ENCODE measurements at regions not wholly inside any gene's neighbourhood (a gene's known extent, or its start where the extent isn't known, plus 50 kb on each side); places are given as distances from the start of the nearest gene placed in this dataset.

DNA sequence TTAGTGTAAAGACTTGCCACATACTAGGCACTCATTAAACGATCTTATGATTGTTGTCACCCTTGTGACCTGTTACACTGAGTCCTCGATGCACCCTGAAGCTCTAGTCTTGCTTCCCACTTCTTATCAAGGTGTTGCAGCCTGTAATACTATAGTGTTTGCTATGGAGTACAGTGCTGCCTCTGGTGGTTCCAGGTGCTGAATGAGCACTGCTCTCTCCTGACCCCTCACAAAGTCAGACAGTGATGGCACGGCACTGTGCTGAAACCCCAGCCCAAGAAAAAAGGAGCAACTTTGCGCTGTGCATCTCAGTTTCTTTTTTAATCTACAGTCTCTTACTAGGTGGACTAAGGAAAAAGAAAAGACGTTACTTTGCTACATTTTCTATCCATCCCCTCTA, 106.3 kb downstream of the GC start:
- Histone ChIP-seq H3K27me3 (replicated peaks) (no peaks in the 10 kb centered on the region), H3K36me3 (replicated peaks) (no peaks in the 10 kb centered on the region), H3K27ac (no peak overlapping the region), H3K4me3 (ENCODE audit: low read depth, low read length) (no peak overlapping the region)
- in situ Hi-C loops (cut with HindIII; ENCODE audit: low pct_ligation_motif_present, low sequenced_read_pairs) = no loop called here
- no peak for DNase-seq
- TF ChIP-seq, protein P1, sequence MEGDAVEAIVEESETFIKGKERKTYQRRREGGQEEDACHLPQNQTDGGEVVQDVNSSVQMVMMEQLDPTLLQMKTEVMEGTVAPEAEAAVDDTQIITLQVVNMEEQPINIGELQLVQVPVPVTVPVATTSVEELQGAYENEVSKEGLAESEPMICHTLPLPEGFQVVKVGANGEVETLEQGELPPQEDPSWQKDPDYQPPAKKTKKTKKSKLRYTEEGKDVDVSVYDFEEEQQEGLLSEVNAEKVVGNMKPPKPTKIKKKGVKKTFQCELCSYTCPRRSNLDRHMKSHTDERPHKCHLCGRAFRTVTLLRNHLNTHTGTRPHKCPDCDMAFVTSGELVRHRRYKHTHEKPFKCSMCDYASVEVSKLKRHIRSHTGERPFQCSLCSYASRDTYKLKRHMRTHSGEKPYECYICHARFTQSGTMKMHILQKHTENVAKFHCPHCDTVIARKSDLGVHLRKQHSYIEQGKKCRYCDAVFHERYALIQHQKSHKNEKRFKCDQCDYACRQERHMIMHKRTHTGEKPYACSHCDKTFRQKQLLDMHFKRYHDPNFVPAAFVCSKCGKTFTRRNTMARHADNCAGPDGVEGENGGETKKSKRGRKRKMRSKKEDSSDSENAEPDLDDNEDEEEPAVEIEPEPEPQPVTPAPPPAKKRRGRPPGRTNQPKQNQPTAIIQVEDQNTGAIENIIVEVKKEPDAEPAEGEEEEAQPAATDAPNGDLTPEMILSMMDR (IDR thresholded peaks at IDR 0.05; ENCODE audit: low read depth, low read length, missing control alignments) = no peak

DNA sequence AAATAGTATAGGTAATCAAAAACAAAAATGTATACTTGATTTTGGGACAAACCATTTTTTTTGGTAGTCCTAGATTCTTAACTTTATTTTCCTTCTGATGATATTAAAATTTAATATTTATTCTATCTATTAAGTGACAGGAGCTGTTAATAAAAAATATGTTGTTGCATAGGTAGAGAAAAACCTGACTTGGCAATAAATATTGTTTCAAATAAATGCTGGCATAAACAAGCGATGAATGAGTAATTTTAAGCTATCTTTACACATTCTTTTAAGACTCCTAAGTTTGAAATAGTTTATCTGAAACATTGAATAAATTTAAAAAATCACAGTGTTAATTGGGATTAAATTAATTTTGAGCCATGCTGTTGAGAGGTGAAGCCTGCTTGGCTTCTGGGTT, 114.6 kb downstream of the GC start:
- TF ChIP-seq, protein P1 (IDR thresholded peaks at IDR 0.05; ENCODE audit: low read depth, low read length, missing control alignments) = no peak
- DNase-seq = no peak
- Histone ChIP-seq H3K36me3 (replicated peaks) (no peaks in the 10 kb centered on the region), H3K27ac (no peak overlapping the region), H3K4me3 (ENCODE audit: low read depth, low read length) (no peak overlapping the region), H3K27me3 (replicated peaks) (no peaks in the 10 kb centered on the region)
- in situ Hi-C loops (cut with HindIII; ENCODE audit: low pct_ligation_motif_present, low sequenced_read_pairs) = no loop called here

DNA sequence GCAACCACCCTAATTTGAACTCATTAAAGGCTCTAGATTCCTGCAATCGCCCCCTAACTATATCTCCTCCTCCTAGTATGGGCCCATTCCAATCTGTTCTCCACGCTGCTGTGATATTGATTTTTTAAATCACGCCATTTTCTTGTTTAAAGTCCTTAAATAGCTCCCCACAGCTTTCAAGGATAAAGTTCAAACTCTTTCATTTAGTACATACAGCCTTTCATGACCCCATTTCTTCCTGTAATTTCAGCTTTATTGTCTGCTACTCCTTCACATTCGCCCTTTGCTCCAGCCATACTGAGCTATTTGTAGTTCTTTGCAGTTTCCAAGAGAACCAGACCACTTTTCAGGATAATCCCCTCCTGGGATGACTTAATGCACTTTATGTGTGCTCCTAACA, 118.5 kb downstream of the GC start:
- H3K27ac ChIP-seq = no peak overlapping the region
- H3K36me3 ChIP-seq (replicated peaks) = no peaks in the 10 kb centered on the region
- TF ChIP-seq, protein P1 (IDR thresholded peaks at IDR 0.05; ENCODE audit: low read depth, low read length, missing control alignments) = no peak
- no peak for DNase-seq
- in situ Hi-C loops (cut with HindIII; ENCODE audit: low pct_ligation_motif_present, low sequenced_read_pairs) = no loop called here
- no peaks in the 10 kb centered on the region for H3K27me3 ChIP-seq (replicated peaks)
- H3K4me3 ChIP-seq (ENCODE audit: low read depth, low read length) = no peak overlapping the region

DNA sequence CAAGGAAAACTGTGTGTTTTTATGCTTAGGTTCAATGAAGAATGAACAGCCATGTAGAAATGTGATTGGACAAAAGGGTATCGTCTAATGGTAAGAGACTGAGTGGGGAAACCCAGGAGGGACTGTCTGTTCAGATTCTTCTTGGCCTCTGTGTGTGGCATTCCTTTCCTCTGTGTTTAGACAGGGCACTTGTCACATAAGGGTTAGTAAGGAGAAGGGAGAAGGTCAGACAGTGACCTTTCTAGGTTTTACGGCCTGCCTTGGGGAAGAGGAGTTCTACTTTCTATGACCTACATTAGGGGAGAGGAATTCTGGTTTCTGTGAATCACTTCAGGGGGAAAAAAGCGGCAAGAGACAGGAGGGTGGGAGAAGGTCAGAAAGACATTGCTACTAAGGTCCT, 119.5 kb downstream of the GC start:
- Histone ChIP-seq H3K36me3 (replicated peaks) (no peaks in the 10 kb centered on the region), H3K27me3 (replicated peaks) (no peaks in the 10 kb centered on the region), H3K27ac (no peak overlapping the region), H3K4me3 (ENCODE audit: low read depth, low read length) (no peak overlapping the region)
- in situ Hi-C loops (cut with HindIII; ENCODE audit: low pct_ligation_motif_present, low sequenced_read_pairs) = no loop called here
- no peak for DNase-seq
- TF ChIP-seq, protein P1 (IDR thresholded peaks at IDR 0.05; ENCODE audit: low read depth, low read length, missing control alignments) = no peak

DNA sequence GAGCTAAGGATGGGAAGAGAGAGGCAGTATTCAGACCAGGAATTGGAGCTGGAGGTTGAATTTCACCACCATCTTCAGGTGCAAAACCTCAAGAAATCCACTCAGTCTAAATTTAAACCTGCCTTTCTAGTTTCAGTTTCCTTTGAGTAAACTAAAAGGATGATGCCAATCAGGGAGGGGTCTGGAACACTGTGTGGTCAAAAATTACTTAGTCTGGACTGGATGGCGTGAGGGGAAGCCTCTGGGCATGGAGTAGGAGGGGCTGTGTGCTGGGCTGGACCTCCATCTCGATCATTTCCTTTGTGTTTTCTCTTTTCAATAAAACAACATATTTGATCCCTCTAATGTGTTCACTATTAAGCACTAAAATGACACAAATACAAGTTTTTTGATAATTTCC, 120.1 kb downstream of the GC start:
- DNase-seq = no peak
- no peaks in the 10 kb centered on the region for H3K36me3 ChIP-seq (replicated peaks)
- H3K27ac ChIP-seq = no peak overlapping the region
- TF ChIP-seq, protein P1 (IDR thresholded peaks at IDR 0.05; ENCODE audit: low read depth, low read length, missing control alignments) = no peak
- H3K27me3 ChIP-seq (replicated peaks) = no peaks in the 10 kb centered on the region
- H3K4me3 ChIP-seq (ENCODE audit: low read depth, low read length) = no peak overlapping the region
- in situ Hi-C loops (cut with HindIII; ENCODE audit: low pct_ligation_motif_present, low sequenced_read_pairs) = no loop called here

DNA sequence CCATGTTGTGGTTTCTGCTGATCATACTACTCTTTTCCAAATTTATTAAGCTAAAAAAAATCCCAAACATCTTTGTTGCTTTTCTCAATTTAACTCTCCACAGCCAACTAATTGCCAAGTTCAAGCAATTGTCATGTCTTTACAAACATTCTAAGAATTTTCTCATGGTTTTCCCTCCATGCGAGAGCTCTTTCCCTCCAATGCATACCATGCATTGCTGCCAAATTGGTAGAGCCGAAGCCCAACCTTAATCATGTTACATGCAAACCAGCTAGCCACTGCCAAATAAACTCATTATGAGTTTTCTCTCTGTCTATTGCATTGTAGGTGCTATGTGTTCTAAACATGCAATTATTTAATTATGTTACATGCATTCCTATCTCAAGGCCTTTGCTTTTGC, 123.9 kb downstream of the GC start:
- TF ChIP-seq, protein P1 (IDR thresholded peaks at IDR 0.05; ENCODE audit: low read depth, low read length, missing control alignments) = no peak
- no peaks in the 10 kb centered on the region for H3K27me3 ChIP-seq (replicated peaks)
- H3K27ac ChIP-seq = no peak overlapping the region
- no peak for DNase-seq
- no peaks in the 10 kb centered on the region for H3K36me3 ChIP-seq (replicated peaks)
- in situ Hi-C loops (cut with HindIII; ENCODE audit: low pct_ligation_motif_present, low sequenced_read_pairs) = no loop called here
- H3K4me3 ChIP-seq (ENCODE audit: low read depth, low read length) = no peak overlapping the region
